Adrenal gland (tissue), 5 donors: ENCODE measurements at regions not wholly inside any gene's neighbourhood (a gene's known extent, or its start where the extent isn't known, plus 50 kb on each side); places are given as distances from the start of the nearest gene placed in this dataset.

Experiments
- POLR2A ChIP-seq, 2 donors: fragments of 450-650 bp; IDR thresholded peaks; one replicate each; pipeline ENCODE4 v1.6.1; 2017; ENCODE audit warnings: antibody characterized with exemption in 2 of 2, mild to moderate bottlenecking in 2 of 2, moderate library complexity in 1 of 2
- TF ChIP-seq, protein P1 (sequence below), 6 experiments: fragments of 450-650 bp in 4 of 6; fragments of 200-600 bp in 2 of 6; sonication (generic) in 1 of 6; IDR thresholded peaks; 1 replicate in 5 of 6; 2 replicates in 1 of 6; pipeline versions ENCODE4 v1.5.1 to v1.8.0; 2016 to 2021; ENCODE audit warnings: antibody characterized with exemption in 6 of 6, mild to moderate bottlenecking in 2 of 6, moderate library complexity in 1 of 6
- donor health status: DM: no; HTN: no; CAD: no.

DNA sequence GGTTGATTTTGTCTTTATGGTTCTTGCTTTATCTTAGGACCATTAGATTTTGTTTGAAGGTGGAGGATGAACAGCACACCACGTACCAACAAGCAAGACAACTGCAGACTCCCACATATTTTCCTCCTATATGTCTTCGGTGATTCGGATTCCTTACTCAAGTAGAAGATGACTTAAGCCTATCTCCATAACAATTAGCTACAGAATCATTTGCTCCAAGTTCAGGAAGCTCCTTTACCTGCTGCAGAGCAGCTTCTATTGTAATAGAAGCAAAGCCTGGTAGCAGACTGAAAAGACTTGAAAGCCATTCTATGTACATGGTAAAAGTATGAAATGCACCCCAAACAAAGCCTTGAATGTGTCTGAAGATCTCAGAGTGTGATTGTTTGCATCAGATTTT is 229.0 kb downstream of the SOX2 start:
- TF ChIP-seq POLR2A (IDR thresholded peaks at IDR 0.05) = no peak
- TF ChIP-seq, protein P1, sequence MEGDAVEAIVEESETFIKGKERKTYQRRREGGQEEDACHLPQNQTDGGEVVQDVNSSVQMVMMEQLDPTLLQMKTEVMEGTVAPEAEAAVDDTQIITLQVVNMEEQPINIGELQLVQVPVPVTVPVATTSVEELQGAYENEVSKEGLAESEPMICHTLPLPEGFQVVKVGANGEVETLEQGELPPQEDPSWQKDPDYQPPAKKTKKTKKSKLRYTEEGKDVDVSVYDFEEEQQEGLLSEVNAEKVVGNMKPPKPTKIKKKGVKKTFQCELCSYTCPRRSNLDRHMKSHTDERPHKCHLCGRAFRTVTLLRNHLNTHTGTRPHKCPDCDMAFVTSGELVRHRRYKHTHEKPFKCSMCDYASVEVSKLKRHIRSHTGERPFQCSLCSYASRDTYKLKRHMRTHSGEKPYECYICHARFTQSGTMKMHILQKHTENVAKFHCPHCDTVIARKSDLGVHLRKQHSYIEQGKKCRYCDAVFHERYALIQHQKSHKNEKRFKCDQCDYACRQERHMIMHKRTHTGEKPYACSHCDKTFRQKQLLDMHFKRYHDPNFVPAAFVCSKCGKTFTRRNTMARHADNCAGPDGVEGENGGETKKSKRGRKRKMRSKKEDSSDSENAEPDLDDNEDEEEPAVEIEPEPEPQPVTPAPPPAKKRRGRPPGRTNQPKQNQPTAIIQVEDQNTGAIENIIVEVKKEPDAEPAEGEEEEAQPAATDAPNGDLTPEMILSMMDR (IDR thresholded peaks at IDR 0.05) = no peak
